LNCaP clone FGC (cell line): ENCODE measurements at regions not wholly inside any gene's neighbourhood (a gene's known extent, or its start where the extent isn't known, plus 50 kb on each side); places are given as distances from the start of the nearest gene placed in this dataset.

ENCODE experiments used
- DNase-seq: peaks from one replicate; pipeline ENCODE4 v3.0.0-alpha.2; 2011; ENCODE audit warnings: low read depth
- H3K4me3 ChIP-seq: 2 replicates; pipeline ENCODE4 v1.5.1; 2011; ENCODE audit warnings: mild to moderate bottlenecking, low read depth, low read length, control low read depth
- CTCF ChIP-seq: IDR thresholded peaks from 2 replicates; pipeline ENCODE4 v1.5.1; 2012; ENCODE audit warnings: mild to moderate bottlenecking; ENCODE audit not compliant: control insufficient read depth, insufficient read depth; ENCODE audit errors: extremely low read depth

GRCh38 chr9:78133751-78134150 is 102.1 kb upstream of the CEP78 start:
- DNase-seq, result no peak
- no peak overlapping the region for H3K4me3 ChIP-seq
- TF ChIP-seq CTCF, result no peak

GRCh38 chr9:78132701-78133058 is 101.1 kb upstream of the GNAQ start:
- no peak for TF ChIP-seq CTCF
- H3K4me3 ChIP-seq, result peak overlapping the region; percentile 18; the same call in 1 of the 2 replicates
- DNase-seq, result no peak

- DNase-seq, result no peak
- TF ChIP-seq CTCF, result no peak
- peak overlapping the region; percentile 18; the same call in 1 of the 2 replicates for H3K4me3 ChIP-seq
These were observed 100.5 kb upstream of the GNAQ start for GRCh38 chr9:78131969-78132700.

GRCh38 chr9:78130853-78131252 is 99.2 kb upstream of the GNAQ start:
- no peak overlapping the region for H3K4me3 ChIP-seq
- TF ChIP-seq CTCF, result no peak
- no peak for DNase-seq

GRCh38 chr9:78130004-78130403 is 98.4 kb upstream of the GNAQ start:
- H3K4me3 ChIP-seq, result no peak overlapping the region
- TF ChIP-seq CTCF, result no peak
- DNase-seq, result no peak

- no peak overlapping the region for H3K4me3 ChIP-seq
- no peak for TF ChIP-seq CTCF
- DNase-seq, result peak; percentile 47
These were observed 95.9 kb upstream of the GNAQ start for GRCh38 chr9:78127279-78128225.
